GM10266 (cell line): ENCODE measurements at regions not wholly inside any gene's neighbourhood (a gene's known extent, or its start where the extent isn't known, plus 50 kb on each side); places are given as distances from the start of the nearest gene placed in this dataset.

ENCODE experiments used
- DNase-seq: peaks from one replicate; pipeline ENCODE4 v3.0.0; 2012; ENCODE audit errors: extremely low spot score
- CTCF ChIP-seq: IDR thresholded peaks from 2 replicates; pipeline ENCODE4 v1.5.1; 2012; ENCODE audit warnings: mild to moderate bottlenecking, low read depth; ENCODE audit not compliant: control insufficient read depth, insufficient read depth; ENCODE audit errors: missing control alignments

DNA sequence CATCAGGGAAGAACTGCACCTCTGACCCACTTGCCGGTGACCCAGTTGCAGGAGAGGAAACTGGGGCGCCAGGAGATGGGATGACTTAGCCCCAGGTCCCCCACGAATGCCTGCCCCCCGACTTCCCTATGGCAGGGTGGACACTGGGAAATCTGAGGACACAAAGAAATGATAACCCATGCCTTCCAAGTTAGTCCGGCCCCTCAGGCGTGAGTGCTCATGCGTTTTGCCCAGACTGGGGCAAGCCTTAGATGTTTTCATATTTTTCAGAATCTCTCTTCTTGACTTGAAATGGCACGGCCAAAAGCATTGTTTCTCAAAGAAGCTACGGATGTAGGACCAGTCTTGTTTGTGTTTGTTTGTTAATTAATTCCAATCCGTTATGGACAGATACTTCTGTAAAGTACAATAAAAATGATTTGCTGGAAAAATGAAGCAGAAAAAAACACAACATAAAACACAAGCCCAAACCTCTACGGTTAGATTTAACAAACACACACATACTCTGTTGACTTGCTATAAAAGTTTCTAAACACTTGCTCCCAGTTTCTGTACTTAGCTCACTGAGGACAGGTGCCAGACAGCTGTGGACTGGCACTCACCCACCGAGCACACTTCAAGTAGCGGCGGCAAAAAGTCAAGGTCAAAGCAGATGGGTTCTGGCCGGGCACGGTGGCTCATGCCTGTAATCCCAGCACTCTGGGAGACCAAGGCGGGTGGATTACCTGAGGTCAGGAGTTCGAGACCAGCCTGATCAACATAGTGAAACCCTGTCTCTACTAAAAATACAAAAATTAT is 341.5 kb downstream of the BCOR start:
- no peak for TF ChIP-seq CTCF
- DNase-seq: no peak

GRCh38 chrX:39757971-39758370 is 339.8 kb downstream of the BCOR start:
- no peak for DNase-seq
- no peak for TF ChIP-seq CTCF

DNA sequence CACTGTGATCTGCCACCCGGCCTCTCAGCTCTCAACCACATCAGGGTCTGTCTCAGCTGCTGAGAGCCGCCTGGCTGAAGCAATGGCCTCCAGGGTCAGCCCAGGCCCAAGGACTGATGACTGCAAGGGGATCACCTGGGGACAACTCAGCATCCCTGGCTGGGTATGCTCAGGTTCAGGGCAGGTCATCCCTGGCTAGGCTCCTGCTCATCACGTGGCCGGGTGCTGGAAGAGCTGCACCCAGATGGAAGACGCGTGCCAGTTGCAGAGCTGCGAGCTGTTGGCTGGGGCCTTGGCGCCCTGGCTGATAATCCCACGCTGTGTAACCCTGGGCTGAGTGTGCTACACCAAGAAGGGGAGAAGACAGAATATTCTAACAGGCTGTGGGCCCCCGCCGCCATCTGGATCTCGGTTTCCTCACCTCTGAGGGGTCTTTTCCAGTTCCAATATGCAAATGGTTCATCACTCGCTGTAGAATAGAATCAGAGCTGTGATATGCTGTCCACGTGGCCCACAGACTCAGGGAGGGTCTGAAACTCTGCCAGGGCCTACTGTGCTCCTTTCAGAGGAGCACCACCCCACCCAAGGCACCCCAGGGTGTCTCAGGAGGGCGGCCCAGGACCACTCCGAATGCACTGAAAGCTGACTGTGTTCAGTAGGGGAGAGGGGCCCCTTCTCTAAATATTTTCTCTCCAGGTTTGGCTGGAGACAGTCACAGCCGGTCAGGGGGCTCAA is 338.8 kb downstream of the BCOR start:
- DNase-seq: no peak
- no peak for TF ChIP-seq CTCF

DNA sequence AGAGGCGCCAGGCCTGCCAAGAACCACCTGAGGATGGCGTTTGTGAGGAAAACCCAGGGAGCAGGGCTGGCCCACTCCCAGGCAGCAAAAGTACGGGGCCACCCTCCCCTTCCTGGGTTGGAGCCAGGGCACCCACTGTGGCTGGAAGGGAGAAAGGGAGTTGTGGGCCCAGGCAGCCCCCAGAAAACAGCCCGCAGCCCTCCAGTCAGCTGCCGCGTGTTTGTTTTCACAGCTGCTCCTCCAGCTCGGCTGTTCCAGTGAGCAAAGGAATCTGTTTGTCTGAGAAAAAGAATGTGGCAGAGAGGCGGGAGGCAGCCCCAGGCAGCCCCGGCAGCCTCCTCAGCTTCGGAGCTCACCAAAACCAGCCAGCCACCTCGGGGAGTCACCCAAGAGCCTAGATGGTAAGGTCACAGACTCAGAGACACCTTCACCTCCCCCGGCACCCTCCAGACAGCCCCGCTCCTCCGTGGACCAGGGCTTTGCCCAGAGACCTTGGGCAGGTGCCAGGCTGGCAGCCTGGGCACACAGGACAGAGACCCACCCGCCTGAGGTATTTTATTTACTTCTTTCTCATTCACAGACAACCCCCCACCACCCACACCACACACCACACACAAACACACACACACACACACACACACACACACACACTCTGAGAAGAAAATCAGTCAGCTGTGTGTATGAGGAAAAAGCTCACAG is 338.1 kb downstream of the BCOR start:
- DNase-seq: no peak
- no peak for TF ChIP-seq CTCF

DNA sequence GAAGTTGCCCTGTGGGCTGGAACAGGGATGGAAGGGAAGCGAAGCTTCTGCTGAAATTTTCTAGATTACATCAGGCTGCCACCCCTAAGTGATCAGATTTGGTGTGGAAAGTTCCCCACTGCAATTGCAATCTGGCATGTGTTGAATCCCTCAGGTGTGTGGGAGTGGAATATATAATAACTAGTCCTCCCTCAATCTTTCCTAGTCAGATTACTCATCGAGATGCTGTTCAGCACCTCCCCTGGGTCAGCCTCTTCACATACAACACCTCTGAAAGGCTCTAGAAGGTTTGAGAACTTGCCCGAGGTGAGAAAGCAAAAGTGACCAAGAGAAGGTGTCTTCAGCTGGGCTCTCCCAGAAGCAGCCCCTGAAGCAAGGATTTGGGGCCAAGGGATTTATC is 336.8 kb downstream of the BCOR start:
- no peak for TF ChIP-seq CTCF

DNA sequence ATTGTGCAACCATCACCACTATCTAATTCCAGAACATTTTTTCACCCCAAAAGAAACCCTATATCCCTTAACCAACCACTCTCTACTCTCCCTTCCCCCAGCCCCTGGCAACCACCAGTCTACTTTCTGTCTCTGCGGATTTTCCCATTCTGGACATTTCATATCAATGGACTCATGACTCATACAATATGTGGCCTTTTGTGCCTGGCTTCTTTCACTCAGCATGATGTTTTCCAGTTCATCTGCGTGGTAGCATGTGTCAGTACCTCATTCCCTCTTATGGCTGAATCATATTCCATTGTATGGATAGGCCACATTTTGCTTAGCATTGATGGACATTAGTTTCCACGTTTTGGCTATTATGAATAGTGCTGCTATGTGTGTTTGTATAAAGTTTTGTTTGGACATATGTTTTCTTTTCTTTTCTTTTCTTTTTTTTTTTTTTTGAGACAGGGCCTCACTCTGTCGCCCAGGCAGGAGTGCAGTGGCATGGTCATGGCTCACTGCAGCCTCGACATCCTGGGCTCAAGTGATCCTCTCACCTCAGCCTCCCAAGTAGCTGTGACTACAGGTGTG is 335.4 kb downstream of the BCOR start:
- DNase-seq: no peak
- TF ChIP-seq CTCF: no peak

More for the DNA sequence above, 336.8 kb downstream of the BCOR start:
- DNase-seq: no peak
